ENCODE measurements at regions not wholly inside any gene's neighbourhood (a gene's known extent, or its start where the extent isn't known, plus 50 kb on each side); places are given as distances from the start of the nearest gene placed in this dataset.

DNA sequence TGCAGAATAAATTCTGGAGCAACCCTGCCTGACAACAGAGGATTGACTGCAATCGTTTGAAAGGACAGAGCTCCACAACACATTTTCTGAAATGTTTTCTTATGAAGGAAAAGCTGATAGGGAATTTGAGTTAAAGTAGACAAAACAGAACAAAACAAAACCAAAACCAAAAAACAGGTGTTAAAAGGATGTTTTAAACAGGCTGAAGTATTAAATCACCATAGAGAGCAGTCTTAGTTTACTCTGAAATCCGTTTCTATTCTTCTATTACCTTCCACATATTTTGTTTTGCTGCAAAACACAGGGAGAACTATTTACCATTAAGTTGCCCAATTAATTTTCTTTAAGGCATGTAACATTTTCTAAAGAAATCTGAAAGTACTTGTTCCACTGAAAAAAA lies 93.4 kb upstream of the MLIP start:
- H3K4me3 ChIP-seq (replicated peaks; ENCODE audit: low read depth, low read length) = no peak overlapping the region
- no peak for DNase-seq (ENCODE audit: low read depth)
- TF ChIP-seq, protein P1, sequence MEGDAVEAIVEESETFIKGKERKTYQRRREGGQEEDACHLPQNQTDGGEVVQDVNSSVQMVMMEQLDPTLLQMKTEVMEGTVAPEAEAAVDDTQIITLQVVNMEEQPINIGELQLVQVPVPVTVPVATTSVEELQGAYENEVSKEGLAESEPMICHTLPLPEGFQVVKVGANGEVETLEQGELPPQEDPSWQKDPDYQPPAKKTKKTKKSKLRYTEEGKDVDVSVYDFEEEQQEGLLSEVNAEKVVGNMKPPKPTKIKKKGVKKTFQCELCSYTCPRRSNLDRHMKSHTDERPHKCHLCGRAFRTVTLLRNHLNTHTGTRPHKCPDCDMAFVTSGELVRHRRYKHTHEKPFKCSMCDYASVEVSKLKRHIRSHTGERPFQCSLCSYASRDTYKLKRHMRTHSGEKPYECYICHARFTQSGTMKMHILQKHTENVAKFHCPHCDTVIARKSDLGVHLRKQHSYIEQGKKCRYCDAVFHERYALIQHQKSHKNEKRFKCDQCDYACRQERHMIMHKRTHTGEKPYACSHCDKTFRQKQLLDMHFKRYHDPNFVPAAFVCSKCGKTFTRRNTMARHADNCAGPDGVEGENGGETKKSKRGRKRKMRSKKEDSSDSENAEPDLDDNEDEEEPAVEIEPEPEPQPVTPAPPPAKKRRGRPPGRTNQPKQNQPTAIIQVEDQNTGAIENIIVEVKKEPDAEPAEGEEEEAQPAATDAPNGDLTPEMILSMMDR (IDR thresholded peaks at IDR 0.05; ENCODE audit: low read length, missing control alignments) = no peak

DNA sequence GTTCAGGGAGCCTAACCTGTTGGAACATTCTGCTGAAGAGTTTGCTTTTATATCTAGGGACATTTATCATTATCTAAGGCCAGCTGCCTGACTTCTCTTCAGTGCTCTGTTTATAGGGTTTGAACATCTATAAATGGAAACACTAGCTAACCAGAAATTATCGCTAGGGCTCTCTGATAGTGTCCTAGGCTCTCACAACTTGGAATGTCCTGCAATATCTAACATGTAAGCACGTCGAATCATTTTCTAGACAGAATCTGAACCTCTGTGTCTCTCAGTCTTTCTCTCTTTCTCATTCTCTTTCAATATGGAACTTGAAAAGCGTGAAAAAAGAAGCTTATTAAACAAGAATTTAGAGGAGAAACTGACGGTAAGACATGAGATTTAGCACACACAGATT lies 92.5 kb upstream of the MLIP start:
- TF ChIP-seq, protein P1 (IDR thresholded peaks at IDR 0.05; ENCODE audit: low read length, missing control alignments) = no peak
- no peak for DNase-seq (ENCODE audit: low read depth)
- no peak overlapping the region for H3K4me3 ChIP-seq (replicated peaks; ENCODE audit: low read depth, low read length)

GRCh38 chr6:54019860-54020259 lies 91.4 kb upstream of the MLIP start:
- H3K4me3 ChIP-seq (replicated peaks; ENCODE audit: low read depth, low read length) = no peak overlapping the region
- no peak for DNase-seq (ENCODE audit: low read depth)
- TF ChIP-seq, protein P1 (IDR thresholded peaks at IDR 0.05; ENCODE audit: low read length, missing control alignments) = no peak

DNA sequence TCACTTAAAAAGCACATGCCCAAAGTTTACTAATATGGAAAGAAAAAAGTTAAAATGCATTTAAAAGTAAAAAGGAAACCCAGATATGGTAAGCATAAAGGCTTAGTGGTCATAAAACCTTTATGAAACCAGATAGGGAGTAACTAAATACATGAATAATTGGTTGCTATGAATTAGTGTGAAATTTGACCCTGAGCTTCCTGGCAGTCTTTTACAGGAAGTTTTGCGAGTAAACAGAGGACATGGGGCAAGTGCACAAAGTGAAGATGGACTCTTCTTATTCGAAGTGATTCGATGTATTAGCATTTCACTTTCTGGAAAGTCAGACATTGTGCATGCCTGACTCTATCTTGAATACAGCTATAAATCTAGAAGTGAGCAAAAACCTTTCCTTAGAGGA lies 90.9 kb upstream of the MLIP start:
- DNase-seq (ENCODE audit: low read depth) = no peak
- TF ChIP-seq, protein P1 (IDR thresholded peaks at IDR 0.05; ENCODE audit: low read length, missing control alignments) = no peak
- H3K4me3 ChIP-seq (replicated peaks; ENCODE audit: low read depth, low read length) = no peak overlapping the region

GRCh38 chr6:54026652-54027400 lies 84.4 kb upstream of the MLIP start:
- H3K4me3 ChIP-seq (replicated peaks; ENCODE audit: low read depth, low read length) = no peak overlapping the region
- TF ChIP-seq, protein P1 (IDR thresholded peaks at IDR 0.05; ENCODE audit: low read length, missing control alignments) = no peak
- no peak for DNase-seq (ENCODE audit: low read depth)

DNA sequence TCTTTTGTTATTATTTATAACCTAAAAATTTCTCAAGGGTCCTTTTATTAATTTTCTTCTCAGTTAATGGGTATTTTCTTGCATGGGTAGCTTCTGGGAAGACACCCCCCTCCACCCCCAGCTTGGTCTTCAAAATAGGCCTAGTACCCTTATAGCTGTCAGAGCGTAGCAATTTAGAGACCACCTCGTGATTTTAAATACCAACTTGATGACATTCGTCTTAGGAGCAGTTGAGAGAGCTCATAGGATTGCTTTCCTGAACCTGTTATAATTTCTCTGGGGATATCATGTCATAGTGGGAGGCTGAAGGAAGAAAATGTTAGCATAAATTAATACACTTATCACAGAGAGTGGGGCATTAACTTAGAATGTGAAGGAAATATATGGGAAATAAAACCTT lies 83.1 kb upstream of the MLIP start:
- no peak for DNase-seq (ENCODE audit: low read depth)
- H3K4me3 ChIP-seq (replicated peaks; ENCODE audit: low read depth, low read length) = no peak overlapping the region
- TF ChIP-seq, protein P1 (IDR thresholded peaks at IDR 0.05; ENCODE audit: low read length, missing control alignments) = no peak

GRCh38 chr6:54029187-54029586 lies 82.1 kb upstream of the MLIP start:
- DNase-seq (ENCODE audit: low read depth) = no peak
- H3K4me3 ChIP-seq (replicated peaks; ENCODE audit: low read depth, low read length) = no peak overlapping the region
- TF ChIP-seq, protein P1 (IDR thresholded peaks at IDR 0.05; ENCODE audit: low read length, missing control alignments) = no peak
